HEK293 (cell line): ENCODE measurements at regions not wholly inside any gene's neighbourhood (a gene's known extent, or its start where the extent isn't known, plus 50 kb on each side); places are given as distances from the start of the nearest gene placed in this dataset.

ENCODE experiments used
- CTCF ChIA-PET: fragments of 350-600 bp; formaldehyde crosslinking; extraction: SDS; loops from one replicate; lab custom pipeline; 2021; ENCODE audit warnings: antibody characterized with exemption; lab: Yijun Ruan, JAX
- POLR2A ChIA-PET: fragments of 300-600 bp; formaldehyde crosslinking; extraction: SDS; loops from one replicate; lab custom pipeline; 2020; ENCODE audit warnings: antibody characterized with exemption, inconsistent platforms; lab: Yijun Ruan, JAX
- H3K27ac ChIP-seq: fragments of 200-500 bp; sonication (Bioruptor generic); 2 replicates; pipeline ENCODE4 v1.5.1; 2014; ENCODE audit warnings: low read depth, low read length, control low read depth, inconsistent platforms; ENCODE audit errors: extremely low read depth
- H3K36me3 ChIP-seq, 2 experiments: fragments of 200-500 bp in 1 of 2; sonication (Bioruptor generic) in 1 of 2; 1 replicate in 1 of 2; 2 replicates in 1 of 2; pipeline ENCODE4 v1.5.1; 2014 to 2017; ENCODE audit warnings: inconsistent platforms in 2 of 2, low read length in 2 of 2; ENCODE audit not compliant: control insufficient read depth in 2 of 2, insufficient read depth in 1 of 2
- H3K4me1 ChIP-seq: fragments of 200-500 bp; sonication (Bioruptor generic); 2 replicates; pipeline ENCODE4 v1.5.1; 2014; ENCODE audit warnings: mild to moderate bottlenecking, low read length, inconsistent platforms; ENCODE audit not compliant: control insufficient read depth, insufficient read depth
- H3K4me3 ChIP-seq: 2 replicates; pipeline ENCODE4 v1.5.1; 2011; ENCODE audit warnings: low read depth, mild to moderate bottlenecking, control low read depth, low read length, moderate library complexity
- H3K9me3 ChIP-seq: fragments of 200-500 bp; sonication (Bioruptor generic); 2 replicates; pipeline ENCODE4 v1.5.1; 2014; ENCODE audit warnings: low read depth, low read length, inconsistent platforms; ENCODE audit not compliant: control insufficient read depth, insufficient read depth
- SALL2 ChIP-seq: fragments of 450-650 bp; formaldehyde crosslinking; IDR thresholded peaks from 2 replicates; pipeline ENCODE4 v1.5.0; 2017; ENCODE audit warnings: missing biosample characterization, mild to moderate bottlenecking, missing genetic modification characterization, borderline replicate concordance
- SCRT2 ChIP-seq: fragments of 450-650 bp; formaldehyde crosslinking; IDR thresholded peaks from 2 replicates; pipeline ENCODE4 v1.5.1; 2016; ENCODE audit warnings: missing biosample characterization, missing genetic modification characterization
- SP2 ChIP-seq: fragments of 450-650 bp; formaldehyde crosslinking; IDR thresholded peaks from 2 replicates; pipeline ENCODE4 v1.5.1; 2016; ENCODE audit warnings: missing biosample characterization, missing genetic modification characterization
- WT1 ChIP-seq: fragments of 450-650 bp; formaldehyde crosslinking; IDR thresholded peaks from 2 replicates; pipeline ENCODE4 v1.5.1; 2016; ENCODE audit warnings: missing biosample characterization, missing genetic modification characterization
- ZBTB21 ChIP-seq: fragments of 450-650 bp; formaldehyde crosslinking; IDR thresholded peaks from 2 replicates; pipeline ENCODE4 v1.5.1; 2017; ENCODE audit warnings: missing biosample characterization, missing genetic modification characterization
- ZNF112 ChIP-seq: fragments of 450-650 bp; formaldehyde crosslinking; IDR thresholded peaks from 2 replicates; pipeline ENCODE4 v1.5.0; 2017; ENCODE audit warnings: missing biosample characterization, missing genetic modification characterization
- ZNF121 ChIP-seq: fragments of 450-650 bp; formaldehyde crosslinking; IDR thresholded peaks from 2 replicates; pipeline ENCODE4 v1.5.1; 2016; ENCODE audit warnings: missing biosample characterization, missing genetic modification characterization
- ZNF2 ChIP-seq: fragments of 450-650 bp; formaldehyde crosslinking; IDR thresholded peaks from 2 replicates; pipeline ENCODE4 v1.5.1; 2016; ENCODE audit warnings: missing biosample characterization, missing genetic modification characterization
- ZNF311 ChIP-seq: fragments of 450-650 bp; formaldehyde crosslinking; IDR thresholded peaks from 2 replicates; pipeline ENCODE4 v1.5.1; 2017; ENCODE audit warnings: missing biosample characterization, missing genetic modification characterization, borderline replicate concordance
- ZNF426 ChIP-seq: fragments of 450-650 bp; formaldehyde crosslinking; IDR thresholded peaks from 2 replicates; pipeline ENCODE4 v1.5.1; 2017; ENCODE audit warnings: missing biosample characterization, missing genetic modification characterization, mild to moderate bottlenecking, inconsistent platforms, moderate library complexity
- ZNF473 ChIP-seq: fragments of 450-650 bp; formaldehyde crosslinking; IDR thresholded peaks from 2 replicates; pipeline ENCODE4 v1.5.1; 2017; ENCODE audit warnings: missing biosample characterization, missing genetic modification characterization
- ZNF48 ChIP-seq: fragments of 450-650 bp; formaldehyde crosslinking; IDR thresholded peaks from 2 replicates; pipeline ENCODE4 v1.5.1; 2016; ENCODE audit warnings: missing biosample characterization, missing genetic modification characterization
- ZNF501 ChIP-seq: fragments of 450-650 bp; formaldehyde crosslinking; IDR thresholded peaks from 2 replicates; pipeline ENCODE4 v1.5.1; 2016; ENCODE audit warnings: missing biosample characterization, missing genetic modification characterization
- ZNF530 ChIP-seq: fragments of 450-650 bp; formaldehyde crosslinking; IDR thresholded peaks from 2 replicates; pipeline ENCODE4 v1.5.1; 2016; ENCODE audit warnings: low read depth, missing biosample characterization, missing genetic modification characterization
- ZNF555 ChIP-seq: fragments of 450-650 bp; formaldehyde crosslinking; conservative IDR thresholded peaks from 2 replicates; pipeline ENCODE4 v1.5.1; 2017; ENCODE audit warnings: missing biosample characterization, mild to moderate bottlenecking, missing genetic modification characterization, inconsistent platforms
- ZNF660 ChIP-seq: fragments of 450-650 bp; IDR thresholded peaks from 2 replicates; pipeline ENCODE4 v1.5.1; 2018; ENCODE audit warnings: missing biosample characterization, mild to moderate bottlenecking, missing genetic modification characterization
- ZSCAN30 ChIP-seq: fragments of 450-650 bp; IDR thresholded peaks from 2 replicates; pipeline ENCODE4 v1.5.1; 2018; ENCODE audit warnings: missing biosample characterization, mild to moderate bottlenecking, missing genetic modification characterization, moderate library complexity
- TF ChIP-seq, protein P1 (sequence below): fragments of 450-650 bp; formaldehyde crosslinking; IDR thresholded peaks from 2 replicates; pipeline ENCODE4 v1.5.1; 2016; ENCODE audit warnings: missing biosample characterization, missing genetic modification characterization
- TF ChIP-seq, protein P2 (sequence below): fragments of 450-650 bp; formaldehyde crosslinking; IDR thresholded peaks from 2 replicates; pipeline ENCODE4 v1.5.1; 2016; ENCODE audit warnings: missing biosample characterization, missing genetic modification characterization, borderline replicate concordance
- TF ChIP-seq, protein P3 (sequence below): fragments of 450-650 bp; formaldehyde crosslinking; conservative IDR thresholded peaks from 2 replicates; pipeline ENCODE4 v1.5.1; 2016; ENCODE audit warnings: low read depth, missing biosample characterization, missing genetic modification characterization

DNA sequence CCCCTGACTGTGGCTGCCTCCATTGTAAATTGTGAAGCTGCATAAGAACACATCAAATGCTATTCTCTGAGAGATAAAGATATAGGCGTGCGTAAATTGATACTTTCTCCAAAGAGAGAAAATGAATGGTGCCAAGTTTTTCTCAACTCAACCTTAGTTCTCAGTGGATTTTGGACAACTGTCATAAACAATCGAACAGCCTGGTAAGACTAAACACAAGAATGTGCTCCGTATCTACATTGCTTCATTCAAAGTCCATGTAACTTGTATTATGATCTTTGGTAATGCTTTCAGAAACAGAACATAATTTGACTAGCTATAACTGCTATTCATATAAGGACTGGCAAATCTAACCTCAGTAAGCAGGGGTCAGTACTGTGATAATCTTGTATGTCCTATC lies 429.1 kb downstream of the SEMA3D start:
- POLR2A ChIA-PET: no interaction called here
- Histone ChIP-seq H3K27ac (no peak overlapping the region), H3K4me1 (no peaks in the 10 kb centered on the region), H3K36me3 (no peaks in the 10 kb centered on the region), H3K9me3 (no peaks in the 10 kb centered on the region), H3K4me3 (no peak overlapping the region)
- TF ChIP-seq SP2 (tag by site-specific recombination) (no peak), SALL2 (tag by site-specific recombination) (no peak), ZNF2 (no peak), ZNF473 (no peak), ZBTB21 (tag by site-specific recombination) (no peak), ZNF530 (tag by site-specific recombination) (no peak), ZNF112 (tag by site-specific recombination) (no peak), ZNF501 (tag by site-specific recombination) (no peak), ZNF555 (tag by site-specific recombination) (no peak)
- CTCF ChIA-PET: no interaction called here

DNA sequence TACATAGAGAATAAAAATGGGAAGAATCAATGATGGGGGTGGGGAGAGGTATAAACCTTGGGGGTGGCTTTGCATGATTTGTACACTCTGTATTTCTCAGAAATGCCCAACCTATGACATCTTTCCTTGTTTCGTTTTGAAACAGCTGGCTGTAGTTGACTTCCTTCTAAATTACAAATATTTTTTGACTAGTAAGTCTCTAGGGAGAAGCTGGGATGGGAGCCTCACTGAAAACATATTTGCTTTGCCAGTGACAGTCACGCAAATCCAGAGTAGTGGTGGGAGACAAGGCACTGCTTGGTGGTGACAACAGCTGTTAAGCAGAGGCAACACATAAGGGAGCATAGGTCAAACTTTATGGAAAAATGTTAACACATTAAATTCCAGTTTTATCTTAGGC lies 440.5 kb downstream of the SEMA3D start:
- H3K9me3 ChIP-seq: no peaks in the 10 kb centered on the region

DNA sequence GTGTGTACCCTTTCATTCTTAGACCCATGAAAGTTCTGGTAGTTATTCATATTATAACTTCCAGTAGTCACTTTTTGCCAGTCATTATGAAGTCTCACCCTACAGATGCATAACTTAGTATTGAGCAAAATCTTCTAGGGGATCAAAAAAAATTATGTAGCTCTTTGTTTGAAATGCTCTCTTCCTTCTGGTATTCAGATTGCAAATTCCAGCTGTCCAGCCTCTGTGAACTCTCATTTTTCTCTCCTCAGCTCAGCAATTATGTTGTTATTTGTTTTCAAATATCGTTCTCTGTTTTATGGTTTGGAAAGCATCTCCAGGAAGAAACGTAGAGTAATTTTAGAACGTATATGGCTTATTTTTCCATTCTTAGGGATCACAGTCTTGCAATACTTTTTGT lies 442.5 kb downstream of the SEMA3D start:
- Histone ChIP-seq H3K27ac (no peak overlapping the region), H3K9me3 (no peaks in the 10 kb centered on the region), H3K4me3 (no peak overlapping the region), H3K4me1 (no peaks in the 10 kb centered on the region)
- TF ChIP-seq ZNF48 (tag by site-specific recombination) (no peak), ZNF112 (tag by site-specific recombination) (no peak), WT1 (tag by site-specific recombination) (no peak), ZSCAN30 (no peak), ZNF121 (tag by site-specific recombination) (no peak), ZNF426 (tag by site-specific recombination) (no peak), SCRT2 (tag by site-specific recombination) (no peak)
- TF ChIP-seq, protein P1, sequence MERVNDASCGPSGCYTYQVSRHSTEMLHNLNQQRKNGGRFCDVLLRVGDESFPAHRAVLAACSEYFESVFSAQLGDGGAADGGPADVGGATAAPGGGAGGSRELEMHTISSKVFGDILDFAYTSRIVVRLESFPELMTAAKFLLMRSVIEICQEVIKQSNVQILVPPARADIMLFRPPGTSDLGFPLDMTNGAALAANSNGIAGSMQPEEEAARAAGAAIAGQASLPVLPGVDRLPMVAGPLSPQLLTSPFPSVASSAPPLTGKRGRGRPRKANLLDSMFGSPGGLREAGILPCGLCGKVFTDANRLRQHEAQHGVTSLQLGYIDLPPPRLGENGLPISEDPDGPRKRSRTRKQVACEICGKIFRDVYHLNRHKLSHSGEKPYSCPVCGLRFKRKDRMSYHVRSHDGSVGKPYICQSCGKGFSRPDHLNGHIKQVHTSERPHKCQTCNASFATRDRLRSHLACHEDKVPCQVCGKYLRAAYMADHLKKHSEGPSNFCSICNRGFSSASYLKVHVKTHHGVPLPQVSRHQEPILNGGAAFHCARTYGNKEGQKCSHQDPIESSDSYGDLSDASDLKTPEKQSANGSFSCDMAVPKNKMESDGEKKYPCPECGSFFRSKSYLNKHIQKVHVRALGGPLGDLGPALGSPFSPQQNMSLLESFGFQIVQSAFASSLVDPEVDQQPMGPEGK (tag by site-specific recombination): no peak
- TF ChIP-seq, protein P2, sequence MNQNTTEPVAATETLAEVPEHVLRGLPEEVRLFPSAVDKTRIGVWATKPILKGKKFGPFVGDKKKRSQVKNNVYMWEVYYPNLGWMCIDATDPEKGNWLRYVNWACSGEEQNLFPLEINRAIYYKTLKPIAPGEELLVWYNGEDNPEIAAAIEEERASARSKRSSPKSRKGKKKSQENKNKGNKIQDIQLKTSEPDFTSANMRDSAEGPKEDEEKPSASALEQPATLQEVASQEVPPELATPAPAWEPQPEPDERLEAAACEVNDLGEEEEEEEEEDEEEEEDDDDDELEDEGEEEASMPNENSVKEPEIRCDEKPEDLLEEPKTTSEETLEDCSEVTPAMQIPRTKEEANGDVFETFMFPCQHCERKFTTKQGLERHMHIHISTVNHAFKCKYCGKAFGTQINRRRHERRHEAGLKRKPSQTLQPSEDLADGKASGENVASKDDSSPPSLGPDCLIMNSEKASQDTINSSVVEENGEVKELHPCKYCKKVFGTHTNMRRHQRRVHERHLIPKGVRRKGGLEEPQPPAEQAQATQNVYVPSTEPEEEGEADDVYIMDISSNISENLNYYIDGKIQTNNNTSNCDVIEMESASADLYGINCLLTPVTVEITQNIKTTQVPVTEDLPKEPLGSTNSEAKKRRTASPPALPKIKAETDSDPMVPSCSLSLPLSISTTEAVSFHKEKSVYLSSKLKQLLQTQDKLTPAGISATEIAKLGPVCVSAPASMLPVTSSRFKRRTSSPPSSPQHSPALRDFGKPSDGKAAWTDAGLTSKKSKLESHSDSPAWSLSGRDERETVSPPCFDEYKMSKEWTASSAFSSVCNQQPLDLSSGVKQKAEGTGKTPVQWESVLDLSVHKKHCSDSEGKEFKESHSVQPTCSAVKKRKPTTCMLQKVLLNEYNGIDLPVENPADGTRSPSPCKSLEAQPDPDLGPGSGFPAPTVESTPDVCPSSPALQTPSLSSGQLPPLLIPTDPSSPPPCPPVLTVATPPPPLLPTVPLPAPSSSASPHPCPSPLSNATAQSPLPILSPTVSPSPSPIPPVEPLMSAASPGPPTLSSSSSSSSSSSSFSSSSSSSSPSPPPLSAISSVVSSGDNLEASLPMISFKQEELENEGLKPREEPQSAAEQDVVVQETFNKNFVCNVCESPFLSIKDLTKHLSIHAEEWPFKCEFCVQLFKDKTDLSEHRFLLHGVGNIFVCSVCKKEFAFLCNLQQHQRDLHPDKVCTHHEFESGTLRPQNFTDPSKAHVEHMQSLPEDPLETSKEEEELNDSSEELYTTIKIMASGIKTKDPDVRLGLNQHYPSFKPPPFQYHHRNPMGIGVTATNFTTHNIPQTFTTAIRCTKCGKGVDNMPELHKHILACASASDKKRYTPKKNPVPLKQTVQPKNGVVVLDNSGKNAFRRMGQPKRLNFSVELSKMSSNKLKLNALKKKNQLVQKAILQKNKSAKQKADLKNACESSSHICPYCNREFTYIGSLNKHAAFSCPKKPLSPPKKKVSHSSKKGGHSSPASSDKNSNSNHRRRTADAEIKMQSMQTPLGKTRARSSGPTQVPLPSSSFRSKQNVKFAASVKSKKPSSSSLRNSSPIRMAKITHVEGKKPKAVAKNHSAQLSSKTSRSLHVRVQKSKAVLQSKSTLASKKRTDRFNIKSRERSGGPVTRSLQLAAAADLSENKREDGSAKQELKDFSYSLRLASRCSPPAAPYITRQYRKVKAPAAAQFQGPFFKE (tag by site-specific recombination): no peak
- TF ChIP-seq, all 188 proteins: peak for 0
- ChIA-PET CTCF (interaction anchor here (0.6 kb wide), 1 partner anchor 1006 kb away, joined by 3 read pairs; no protein-coding TSS in a partner anchor), POLR2A (no interaction called here)
- no peaks in the 10 kb centered on the region for H3K36me3 ChIP-seq

More for the DNA sequence above, 440.5 kb downstream of the SEMA3D start:
- H3K4me3 ChIP-seq: no peak overlapping the region
- CTCF ChIA-PET: no interaction called here
- TF ChIP-seq, protein P3, sequence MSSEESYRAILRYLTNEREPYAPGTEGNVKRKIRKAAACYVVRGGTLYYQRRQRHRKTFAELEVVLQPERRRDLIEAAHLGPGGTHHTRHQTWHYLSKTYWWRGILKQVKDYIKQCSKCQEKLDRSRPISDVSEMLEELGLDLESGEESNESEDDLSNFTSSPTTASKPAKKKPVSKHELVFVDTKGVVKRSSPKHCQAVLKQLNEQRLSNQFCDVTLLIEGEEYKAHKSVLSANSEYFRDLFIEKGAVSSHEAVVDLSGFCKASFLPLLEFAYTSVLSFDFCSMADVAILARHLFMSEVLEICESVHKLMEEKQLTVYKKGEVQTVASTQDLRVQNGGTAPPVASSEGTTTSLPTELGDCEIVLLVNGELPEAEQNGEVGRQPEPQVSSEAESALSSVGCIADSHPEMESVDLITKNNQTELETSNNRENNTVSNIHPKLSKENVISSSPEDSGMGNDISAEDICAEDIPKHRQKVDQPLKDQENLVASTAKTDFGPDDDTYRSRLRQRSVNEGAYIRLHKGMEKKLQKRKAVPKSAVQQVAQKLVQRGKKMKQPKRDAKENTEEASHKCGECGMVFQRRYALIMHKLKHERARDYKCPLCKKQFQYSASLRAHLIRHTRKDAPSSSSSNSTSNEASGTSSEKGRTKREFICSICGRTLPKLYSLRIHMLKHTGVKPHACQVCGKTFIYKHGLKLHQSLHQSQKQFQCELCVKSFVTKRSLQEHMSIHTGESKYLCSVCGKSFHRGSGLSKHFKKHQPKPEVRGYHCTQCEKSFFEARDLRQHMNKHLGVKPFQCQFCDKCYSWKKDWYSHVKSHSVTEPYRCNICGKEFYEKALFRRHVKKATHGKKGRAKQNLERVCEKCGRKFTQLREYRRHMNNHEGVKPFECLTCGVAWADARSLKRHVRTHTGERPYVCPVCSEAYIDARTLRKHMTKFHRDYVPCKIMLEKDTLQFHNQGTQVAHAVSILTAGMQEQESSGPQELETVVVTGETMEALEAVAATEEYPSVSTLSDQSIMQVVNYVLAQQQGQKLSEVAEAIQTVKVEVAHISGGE (tag by site-specific recombination): no peak
- TF ChIP-seq ZNF660 (tag by site-specific recombination): no peak
- no peak for TF ChIP-seq ZNF311 (tag by site-specific recombination)
- no peaks in the 10 kb centered on the region for H3K4me1 ChIP-seq
- no peaks in the 10 kb centered on the region for H3K36me3 ChIP-seq
- POLR2A ChIA-PET: no interaction called here
- H3K27ac ChIP-seq: no peak overlapping the region
